HG02884 (cell line): ENCODE measurements at regions not wholly inside any gene's neighbourhood (a gene's known extent, or its start where the extent isn't known, plus 50 kb on each side); places are given as distances from the start of the nearest gene placed in this dataset.

Experiments
- ATAC-seq: cut with Tn5 transposase; IDR thresholded peaks from one replicate; pipeline ENCODE4 v1.9.1; 2021; ENCODE audit warnings: mild to moderate bottlenecking, moderate library complexity; ENCODE audit not compliant: unreplicated experiment

- no peak for ATAC-seq
Measured at GRCh38 chr13:72379581-72379980, 347.8 kb downstream of the MZT1 start.

- no peak for ATAC-seq
Measured at GRCh38 chr13:72368031-72368430, 359.4 kb downstream of the MZT1 start.

GRCh38 chr13:72346716-72347115, 380.7 kb downstream of the MZT1 start:
- ATAC-seq: no peak

DNA sequence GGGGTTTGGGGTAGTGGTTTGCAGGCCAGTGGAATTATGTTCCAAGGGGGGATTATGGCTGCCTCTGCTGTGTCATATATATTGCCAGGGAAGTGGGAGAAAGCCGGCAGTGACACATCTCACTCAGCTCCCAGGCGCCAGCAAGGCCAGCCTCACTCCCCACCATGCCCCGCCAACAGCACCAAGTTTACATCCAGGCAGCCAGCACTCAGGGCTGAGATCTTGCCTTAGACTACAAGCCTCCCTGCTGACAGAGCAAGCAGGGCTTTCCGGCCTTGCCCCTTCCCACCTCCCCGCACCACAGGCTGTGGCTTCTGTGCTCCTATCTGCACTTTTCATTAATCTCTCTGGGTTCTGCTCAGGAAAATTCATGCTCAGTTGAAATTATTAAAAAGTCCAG, 385.1 kb downstream of the MZT1 start:
- no peak for ATAC-seq

DNA sequence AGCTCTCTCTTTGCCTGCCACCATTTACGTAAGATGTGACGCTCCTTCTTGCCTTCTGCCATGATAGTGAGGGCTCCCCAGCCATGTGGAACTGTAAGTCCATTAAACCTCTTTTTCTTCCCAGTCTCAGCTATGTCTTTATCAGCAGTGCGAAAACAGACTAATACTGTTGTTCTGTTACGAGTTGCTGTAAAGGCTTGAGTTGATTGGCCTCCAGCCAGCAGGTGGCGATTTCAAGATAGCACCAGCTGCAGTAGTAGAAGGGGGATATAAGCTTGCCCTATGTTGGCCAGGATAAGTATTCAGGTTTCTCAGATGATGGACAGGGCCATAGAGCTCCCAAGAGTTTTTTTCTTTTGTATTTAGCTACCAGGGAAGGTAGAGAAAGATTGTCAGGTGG, 385.5 kb downstream of the MZT1 start:
- ATAC-seq: no peak

GRCh38 chr13:72317346-72318109, 409.9 kb downstream of the MZT1 start:
- ATAC-seq: no peak

- ATAC-seq: no peak
Measured at GRCh38 chr13:72316716-72317115, 410.7 kb downstream of the MZT1 start.

DNA sequence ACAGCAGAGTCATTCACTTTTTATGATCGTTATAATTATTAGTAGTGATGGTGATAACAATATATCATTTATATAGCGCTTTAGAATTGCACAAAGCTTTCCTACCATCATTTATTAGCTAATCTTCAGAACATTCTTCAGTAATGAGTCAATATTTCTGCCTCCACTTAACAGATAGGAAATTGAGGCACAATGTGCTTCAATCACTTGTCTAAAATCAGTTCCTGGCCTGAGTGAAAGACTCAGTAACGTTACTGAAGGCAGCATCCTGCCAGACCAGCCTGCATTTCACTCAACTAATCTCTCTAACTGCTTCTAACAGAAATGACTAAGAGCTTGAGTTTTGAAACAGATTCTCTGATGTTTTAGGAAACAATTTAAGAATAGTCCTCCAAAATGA, 412.1 kb downstream of the MZT1 start:
- no peak for ATAC-seq

DNA sequence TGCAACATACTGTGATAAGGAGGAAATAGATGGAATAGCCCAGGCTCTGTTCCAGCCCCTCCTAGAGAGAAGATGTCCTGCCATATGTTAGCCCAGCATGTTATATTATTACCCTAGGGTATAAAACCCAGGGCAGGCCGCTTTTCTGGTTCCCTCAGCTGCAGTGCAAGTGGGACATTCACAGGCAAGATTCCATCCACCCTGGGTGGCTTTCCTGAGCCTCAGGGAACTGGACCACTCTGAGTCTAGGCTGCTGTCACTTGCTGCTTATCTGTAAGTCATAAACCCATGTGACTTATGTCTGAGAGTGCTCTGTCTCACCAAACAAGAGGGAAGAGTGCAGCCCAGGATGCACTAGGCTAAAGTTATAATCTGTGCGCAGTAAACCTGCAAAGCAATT, 413.2 kb downstream of the MZT1 start:
- no peak for ATAC-seq

GRCh38 chr13:72313546-72313945, 413.9 kb downstream of the MZT1 start:
- ATAC-seq: no peak

DNA sequence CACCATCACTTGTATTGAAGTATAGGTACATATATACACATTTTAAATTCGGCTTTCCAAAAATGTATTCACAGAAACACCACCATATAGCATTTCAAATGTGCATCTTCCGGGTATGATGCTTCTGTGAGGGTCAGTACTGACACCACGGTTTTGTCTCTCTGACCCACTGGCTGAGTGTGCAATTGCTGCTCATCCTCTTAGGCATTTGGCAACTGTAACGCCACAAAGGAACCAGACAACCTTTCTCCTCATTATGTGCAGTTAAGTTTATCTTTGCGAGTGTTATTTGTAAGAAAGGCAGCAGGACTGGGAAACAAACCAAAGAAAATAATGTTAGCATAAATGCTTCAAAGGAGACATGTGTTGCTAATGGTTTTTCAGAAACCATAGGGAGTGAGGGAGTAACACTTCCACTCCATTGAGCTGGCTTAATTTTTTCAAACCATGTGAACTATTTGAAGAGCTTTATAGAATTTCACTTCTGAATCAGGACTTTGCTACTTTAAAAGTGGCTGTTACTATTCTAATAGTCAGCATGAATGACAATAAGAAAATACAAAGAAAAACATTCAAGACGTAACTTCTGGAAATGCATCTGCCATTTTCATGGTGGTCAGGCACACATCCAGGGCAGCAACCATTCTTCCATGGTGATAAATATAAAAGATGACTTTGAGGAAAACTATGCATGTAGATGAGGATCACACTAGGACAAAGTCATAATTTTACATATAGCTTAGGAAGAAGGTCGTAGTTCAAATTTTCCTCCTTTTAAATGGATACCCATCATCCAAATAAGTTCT, 423.3 kb downstream of the MZT1 start:
- no peak for ATAC-seq

GRCh38 chr13:72296246-72296645, 429.2 kb upstream of the DACH1 start:
- no peak for ATAC-seq

GRCh38 chr13:72295153-72295552, 428.1 kb upstream of the DACH1 start:
- ATAC-seq: no peak

DNA sequence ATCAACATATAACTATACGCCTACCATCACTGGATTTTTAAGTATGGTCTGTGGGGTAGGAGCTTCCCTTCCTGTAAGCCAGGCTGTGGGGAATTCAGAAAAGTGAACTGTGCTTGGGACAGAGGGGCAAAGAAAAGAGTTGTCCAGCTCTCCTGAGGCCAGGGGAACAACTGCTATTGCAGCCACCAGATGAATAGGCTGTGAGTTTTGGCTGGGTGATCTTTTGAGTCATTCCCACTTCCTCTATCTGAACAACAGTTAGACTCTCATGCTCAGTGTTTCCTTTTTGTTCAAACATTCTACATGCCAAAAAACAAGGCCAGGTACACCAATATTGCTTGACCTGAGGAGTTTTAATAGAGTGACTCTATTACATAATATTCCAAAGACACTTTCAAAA, 426.2 kb upstream of the DACH1 start:
- ATAC-seq: no peak

DNA sequence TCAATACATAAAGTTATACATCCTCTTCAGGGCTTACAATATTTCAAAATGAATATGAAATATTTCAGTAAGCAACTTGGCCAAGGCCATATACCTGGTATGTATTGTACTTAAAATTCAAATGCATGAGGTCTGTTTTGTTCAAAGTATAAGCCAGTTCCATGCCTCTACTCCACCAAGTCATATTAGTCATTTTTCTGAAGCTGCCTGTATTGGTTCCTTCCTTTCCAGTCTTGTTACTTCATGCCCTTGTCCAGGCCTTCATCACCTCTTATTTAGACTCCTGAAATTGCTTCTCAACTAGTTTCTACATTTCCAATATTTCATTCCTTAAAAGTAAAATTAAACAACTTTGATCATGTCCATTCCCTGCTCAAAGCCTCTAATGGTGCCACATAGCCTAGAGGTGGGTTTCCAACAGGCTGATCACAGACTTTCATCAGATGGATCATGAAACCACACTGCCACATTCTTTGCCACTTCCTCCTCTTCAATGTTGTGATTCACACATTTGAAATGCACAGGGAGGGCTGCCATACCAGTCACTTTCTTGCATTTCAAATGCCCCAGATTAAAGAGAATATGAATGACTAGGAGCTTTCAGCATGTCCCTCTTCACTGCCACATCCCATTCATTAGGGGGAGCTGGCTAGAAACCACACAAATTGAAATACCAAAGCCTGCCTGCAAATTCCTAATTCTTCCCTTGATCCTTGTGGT, 424.1 kb upstream of the DACH1 start:
- no peak for ATAC-seq

- no peak for ATAC-seq
Measured at GRCh38 chr13:72286421-72286820, 419.4 kb upstream of the DACH1 start.

DNA sequence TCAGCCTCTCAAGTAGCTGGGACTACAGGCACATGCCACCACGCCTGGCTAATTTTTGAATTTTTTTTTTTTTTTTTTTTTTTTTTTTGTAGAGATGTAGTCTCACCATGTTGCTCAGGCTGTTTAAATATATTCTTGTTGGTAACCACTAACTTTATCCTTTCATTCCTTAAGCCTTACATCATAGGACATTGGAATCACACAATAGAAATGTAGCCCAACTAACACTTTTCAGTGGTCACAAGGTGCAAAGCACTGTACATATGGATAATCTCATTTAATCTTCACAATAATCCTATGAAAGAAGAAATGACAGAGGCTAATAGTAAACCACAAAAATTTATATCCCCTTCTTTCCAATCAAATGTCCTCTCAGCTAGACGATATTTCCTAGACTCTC, 417.8 kb upstream of the DACH1 start:
- ATAC-seq: no peak

DNA sequence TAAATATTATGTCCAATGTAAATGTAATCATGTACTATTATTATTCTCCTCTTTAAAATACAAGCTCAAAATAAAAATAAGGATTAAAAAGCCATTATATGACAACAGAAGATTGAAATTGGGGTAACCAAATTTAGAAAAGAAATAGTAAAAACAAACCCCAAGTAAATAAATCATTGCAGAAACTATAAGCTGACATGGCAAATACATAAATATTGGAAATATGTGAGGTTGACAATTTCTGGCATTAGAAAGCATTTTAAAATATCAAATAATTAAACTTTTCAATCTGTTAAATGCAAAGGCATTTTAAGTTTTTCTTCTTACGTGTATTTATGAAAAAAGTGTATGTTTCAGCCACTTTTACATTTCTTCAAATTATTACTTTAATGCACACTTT, 394.7 kb upstream of the DACH1 start:
- ATAC-seq: no peak

- ATAC-seq: no peak
Measured at GRCh38 chr13:72259528-72259927, 392.5 kb upstream of the DACH1 start.

GRCh38 chr13:72258340-72258981, 391.5 kb upstream of the DACH1 start:
- ATAC-seq: no peak

GRCh38 chr13:72255908-72256307, 388.9 kb upstream of the DACH1 start:
- no peak for ATAC-seq
